H9 (cell line): ENCODE measurements at regions not wholly inside any gene's neighbourhood (a gene's known extent, or its start where the extent isn't known, plus 50 kb on each side); places are given as distances from the start of the nearest gene placed in this dataset.

Source experiments
- DNase-seq: peaks from one replicate; pipeline ENCODE4 v3.0.0-alpha.2; 2017
- H2AFZ ChIP-seq: one replicate; pipeline ENCODE4 v1.6.1; 2013; ENCODE audit warnings: mild to moderate bottlenecking, low read length, control low read depth, moderate library complexity
- H2AK5ac ChIP-seq: 2 replicates; pipeline ENCODE4 v1.6.1; 2013; ENCODE audit warnings: low read length, control low read depth, mixed read lengths; ENCODE audit not compliant: insufficient read length
- H2BK120ac ChIP-seq: one replicate; pipeline ENCODE4 v1.6.1; 2013; ENCODE audit warnings: low read depth, mild to moderate bottlenecking, low read length, control low read depth, inconsistent platforms; ENCODE audit not compliant: poor library complexity, severe bottlenecking
- H2BK12ac ChIP-seq: 2 replicates; pipeline ENCODE4 v1.6.1; 2013; ENCODE audit warnings: low read length, control low read depth, mixed read lengths, low read depth; ENCODE audit not compliant: insufficient read length
- H2BK15ac ChIP-seq: 2 replicates; pipeline ENCODE4 v1.6.1; 2013; ENCODE audit warnings: low read depth, low read length, control low read depth
- H2BK20ac ChIP-seq: one replicate; pipeline ENCODE4 v1.6.1; 2013; ENCODE audit warnings: low read depth, mild to moderate bottlenecking, low read length, control low read depth, inconsistent platforms; ENCODE audit not compliant: poor library complexity, severe bottlenecking
- H2BK5ac ChIP-seq: 2 replicates; pipeline ENCODE4 v1.6.1; 2013; ENCODE audit warnings: low read length, control low read depth, mixed read lengths; ENCODE audit not compliant: insufficient read length
- H3K14ac ChIP-seq: 2 replicates; pipeline ENCODE4 v1.6.1; 2013; ENCODE audit warnings: low read length, control low read depth; ENCODE audit not compliant: insufficient read depth
- H3K18ac ChIP-seq: 2 replicates; pipeline ENCODE4 v1.6.1; 2013; ENCODE audit warnings: low read depth, mild to moderate bottlenecking, mixed read lengths, low read length, control low read depth; ENCODE audit not compliant: insufficient read length
- H3K23ac ChIP-seq: 2 replicates; pipeline ENCODE4 v1.6.1; 2013; ENCODE audit warnings: low read length, control low read depth, mixed read lengths, low read depth; ENCODE audit not compliant: insufficient read length
- H3K23me2 ChIP-seq: 2 replicates; pipeline ENCODE4 v1.6.1; 2013; ENCODE audit warnings: low read depth, mild to moderate bottlenecking, mixed read lengths, low read length, control low read depth; ENCODE audit not compliant: insufficient read length, poor library complexity, severe bottlenecking
- H3K27ac ChIP-seq: 2 replicates; pipeline ENCODE4 v1.5.1; 2013; ENCODE audit warnings: low read length, control low read depth, mixed read lengths, low read depth; ENCODE audit not compliant: insufficient read length
- H3K27me3 ChIP-seq: 2 replicates; pipeline ENCODE4 v1.6.1; 2013; ENCODE audit warnings: low read length, control low read depth, inconsistent platforms; ENCODE audit not compliant: insufficient read depth
- H3K4ac ChIP-seq: 2 replicates; pipeline ENCODE4 v1.6.1; 2013; ENCODE audit warnings: low read depth, mild to moderate bottlenecking, control low read depth, inconsistent platforms, low read length, moderate library complexity
- H3K4me1 ChIP-seq: 2 replicates; pipeline ENCODE4 v1.6.1; 2013; ENCODE audit warnings: low read length, control low read depth, inconsistent platforms; ENCODE audit not compliant: insufficient read depth
- H3K4me2 ChIP-seq: 2 replicates; pipeline ENCODE4 v1.6.1; 2013; ENCODE audit warnings: low read length, control low read depth, mixed read lengths; ENCODE audit not compliant: insufficient read length, insufficient read depth
- H3K56ac ChIP-seq: 2 replicates; pipeline ENCODE4 v1.6.1; 2013; ENCODE audit warnings: low read depth, mild to moderate bottlenecking, mixed read lengths, low read length, control low read depth; ENCODE audit not compliant: insufficient read length
- H3K79me1 ChIP-seq: 2 replicates; pipeline ENCODE4 v1.6.1; 2013; ENCODE audit warnings: low read depth, mild to moderate bottlenecking, moderate library complexity, low read length, control low read depth, inconsistent platforms; ENCODE audit not compliant: insufficient read depth, poor library complexity, severe bottlenecking
- H3K79me2 ChIP-seq: 2 replicates; pipeline ENCODE4 v1.6.1; 2013; ENCODE audit warnings: low read length, control low read depth, inconsistent platforms; ENCODE audit not compliant: insufficient read depth
- H3K9ac ChIP-seq: 2 replicates; pipeline ENCODE4 v1.6.1; 2013; ENCODE audit warnings: low read length, control low read depth, mixed read lengths; ENCODE audit not compliant: insufficient read length; ENCODE audit errors: extremely low read depth
- H3K9me3 ChIP-seq: one replicate; pipeline ENCODE4 v1.6.1; 2013; ENCODE audit warnings: low read depth, low read length, inconsistent platforms; ENCODE audit not compliant: control insufficient read depth
- H3T11ph ChIP-seq: one replicate; pipeline ENCODE4 v1.6.1; 2013; ENCODE audit warnings: mild to moderate bottlenecking, low read length, control low read depth, inconsistent platforms
- H4K20me1 ChIP-seq: one replicate; pipeline ENCODE4 v1.6.1; 2013; ENCODE audit not compliant: control insufficient read depth, insufficient read length, insufficient read depth
- H4K5ac ChIP-seq: 2 replicates; pipeline ENCODE4 v1.6.1; 2013; ENCODE audit warnings: low read depth, mild to moderate bottlenecking, mixed read lengths, low read length, control low read depth; ENCODE audit not compliant: insufficient read length
- H4K8ac ChIP-seq: replicated peaks from 2 replicates; pipeline ENCODE4 v1.6.1; 2013; ENCODE audit warnings: low read length, control low read depth, mixed read lengths, low read depth; ENCODE audit not compliant: insufficient read length
- H4K91ac ChIP-seq: 2 replicates; pipeline ENCODE4 v1.6.1; 2013; ENCODE audit warnings: low read depth, mild to moderate bottlenecking, moderate library complexity, mixed read lengths, low read length, control low read depth; ENCODE audit not compliant: insufficient read length
- H3K27ac Mint-ChIP-seq, 3 experiments: 2 replicates in 2 of 3; 3 replicates in 1 of 3; pipeline ENCODE4 v1.8.0; 2020 to 2021; ENCODE audit warnings: mixed read lengths in 3 of 3, mild to moderate bottlenecking in 1 of 3, moderate library complexity in 1 of 3
- H3K27me3 Mint-ChIP-seq: 2 replicates; pipeline ENCODE4 v1.8.0; 2021; ENCODE audit warnings: low read depth, mild to moderate bottlenecking, moderate library complexity, mixed read lengths
- H3K36me3 Mint-ChIP-seq, 3 experiments: 2 replicates in 2 of 3; 3 replicates in 1 of 3; pipeline ENCODE4 v1.8.0; 2020 to 2021; ENCODE audit warnings: low read depth in 3 of 3, mixed read lengths in 3 of 3; ENCODE audit not compliant: insufficient read depth in 1 of 3
- H3K4me1 Mint-ChIP-seq, 2 experiments: 2 replicates each; pipeline ENCODE4 v1.8.0; 2020; ENCODE audit warnings: mixed read lengths in 2 of 2
- H3K4me3 Mint-ChIP-seq, 2 experiments: 2 replicates in 1 of 2; 3 replicates in 1 of 2; pipeline ENCODE4 v1.8.0; 2020 to 2021; ENCODE audit warnings: mild to moderate bottlenecking in 2 of 2, mixed read lengths in 2 of 2, moderate library complexity in 1 of 2
- H3K9me3 Mint-ChIP-seq, 2 experiments: 2 replicates in 1 of 2; 3 replicates in 1 of 2; pipeline ENCODE4 v1.8.0; 2020; ENCODE audit warnings: mild to moderate bottlenecking in 2 of 2, mixed read lengths in 2 of 2, moderate library complexity in 1 of 2
- CTCF ChIP-seq: fragments of 200-600 bp; sonication (generic); conservative IDR thresholded peaks from 3 replicates; pipeline ENCODE4 v1.8.0; 2021; ENCODE audit warnings: antibody characterized with exemption, mild to moderate bottlenecking
- WGBS: extraction: QIAGEN DNeasy Blood & Tissue Kit; methylation state at CpG from one replicate; pipeline ENCODE4 v1.1.7; 2013; ENCODE audit warnings: missing lambda C conversion rate, low lambda C conversion rate, mixed read lengths; ENCODE audit not compliant: insufficient read length; ENCODE audit errors: extremely low coverage; 5-methylcytosine and 5-hydroxymethylcytosine counted together

GRCh38 chr4:100081491-100081890, 108.8 kb downstream of the DDIT4L start:
- no peak for DNase-seq
- Histone ChIP-seq H3K23me2 (no peaks in the 10 kb centered on the region), H2AFZ (no peak overlapping the region), H3K56ac (no peak overlapping the region), H3K4me1 (peaks cover 3% of the 10 kb centered on the region; the same call in 1 of the 2 replicates), H3K27me3 (no peaks in the 10 kb centered on the region), H2BK20ac (no peak overlapping the region), H2BK15ac (no peak overlapping the region), H2BK120ac (no peak overlapping the region), H3K14ac (no peak overlapping the region), H4K91ac (no peak overlapping the region), H3K4ac (no peak overlapping the region), H3K18ac (no peak overlapping the region), H4K5ac (no peak overlapping the region), H2BK5ac (no peak overlapping the region), H3K23ac (no peak overlapping the region), H3K27ac (no peak overlapping the region), H4K20me1 (no peaks in the 10 kb centered on the region), H3K9me3 (no peaks in the 10 kb centered on the region), H2AK5ac (no peak overlapping the region), H3T11ph (no peak overlapping the region), H2BK12ac (no peak overlapping the region), H3K9ac (no peak overlapping the region), H4K8ac (no peak overlapping the region), H3K79me2 (no peaks in the 10 kb centered on the region), H3K4me2 (no peak overlapping the region), H3K79me1 (no peaks in the 10 kb centered on the region)
- H3K36me3 Mint-ChIP-seq = peaks cover 3 to 6% (median 6%) of the 10 kb centered on the region in 3 experiments; a peak in 5 of 7 replicates
- no peaks in the 10 kb centered on the region for H3K27me3 Mint-ChIP-seq
- peaks cover 3 to 4% of the 10 kb centered on the region in 2 experiments; a peak in 2 of 4 replicates for H3K4me1 Mint-ChIP-seq
- no peak overlapping the region for H3K27ac Mint-ChIP-seq
- peaks cover 9 to 14% of the 10 kb centered on the region in 2 experiments; a peak in 4 of 5 replicates for H3K9me3 Mint-ChIP-seq
- no peak for TF ChIP-seq CTCF
- no peak overlapping the region for H3K4me3 Mint-ChIP-seq
- WGBS = no CpG with 5 or more reads among the region's 1 CpG
